ENCODE measurements at regions not wholly inside any gene's neighbourhood (a gene's known extent, or its start where the extent isn't known, plus 50 kb on each side); places are given as distances from the start of the nearest gene placed in this dataset.

GRCh38 chr13:47337781-47338507 is 441.1 kb upstream of the HTR2A start:
- no peak overlapping the region for H3K4me3 ChIP-seq (ENCODE audit: low read length)
- TF ChIP-seq ZNF274 (IDR thresholded peaks at IDR 0.05; ENCODE audit: low read depth, low read length): no peak

DNA sequence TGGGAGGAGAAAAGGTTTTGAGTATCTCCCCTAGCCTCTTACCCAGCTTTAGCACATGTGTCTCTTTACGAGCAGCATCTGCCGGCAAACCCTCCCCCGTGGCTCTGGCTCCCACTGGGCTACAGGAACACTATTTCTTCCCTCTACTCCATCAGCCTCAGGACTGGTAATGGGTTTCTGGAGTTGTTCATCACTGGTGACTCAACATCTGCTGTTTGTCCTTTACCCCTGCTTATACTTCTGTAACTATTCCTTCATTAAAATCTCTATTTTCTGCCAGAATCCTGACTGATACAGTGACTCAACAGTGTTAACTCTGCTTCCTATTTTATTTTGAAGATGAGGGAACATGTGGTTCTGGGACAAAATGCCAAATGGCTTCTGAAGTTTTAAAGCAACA is 437.3 kb upstream of the HTR2A start:
- TF ChIP-seq ZNF274 (IDR thresholded peaks at IDR 0.05; ENCODE audit: low read depth, low read length): no peak
- H3K4me3 ChIP-seq (ENCODE audit: low read length): no peak overlapping the region

GRCh38 chr13:47332149-47332548 is 435.3 kb upstream of the HTR2A start:
- no peak overlapping the region for H3K4me3 ChIP-seq (ENCODE audit: low read length)
- TF ChIP-seq ZNF274 (IDR thresholded peaks at IDR 0.05; ENCODE audit: low read depth, low read length): no peak

DNA sequence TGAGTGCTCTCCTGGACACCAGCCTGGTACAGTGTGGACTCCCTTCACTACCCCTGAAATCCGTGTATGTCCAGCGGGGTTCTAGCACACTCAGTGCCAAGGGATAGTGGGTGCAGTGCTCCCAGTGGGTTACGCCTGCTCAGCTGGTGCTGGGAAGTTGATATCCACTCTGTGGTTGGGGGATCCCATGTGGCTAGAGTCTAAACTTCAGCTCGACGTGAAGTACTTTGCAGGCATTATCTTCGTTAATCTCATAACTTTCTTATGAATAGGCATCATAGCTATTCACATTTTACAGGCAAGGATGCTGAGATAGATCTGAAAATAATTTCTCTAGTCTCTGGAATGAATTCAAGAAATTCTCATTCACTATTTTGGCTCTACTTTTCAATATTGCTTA is 433.2 kb upstream of the HTR2A start:
- no peak for TF ChIP-seq ZNF274 (IDR thresholded peaks at IDR 0.05; ENCODE audit: low read depth, low read length)
- H3K4me3 ChIP-seq (ENCODE audit: low read length): no peak overlapping the region

DNA sequence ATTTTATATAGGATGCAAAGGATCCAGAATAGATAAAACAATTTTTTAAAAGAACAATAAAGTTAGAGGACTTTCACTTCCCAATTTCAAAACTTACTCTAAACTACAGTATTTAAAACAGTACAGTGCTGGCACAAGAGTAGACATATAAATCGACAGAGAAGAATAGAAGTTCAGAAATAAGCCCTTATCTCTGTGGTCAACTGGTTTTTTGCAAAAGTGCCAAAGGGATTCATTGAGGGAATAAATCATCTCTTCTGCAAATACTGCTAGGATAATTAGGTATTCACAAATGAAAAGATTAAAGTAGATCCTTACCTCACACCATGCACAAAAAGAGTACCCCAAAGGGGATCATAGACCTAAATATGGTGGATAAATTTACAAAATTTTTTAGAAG is 431.0 kb upstream of the HTR2A start:
- no peak for TF ChIP-seq ZNF274 (IDR thresholded peaks at IDR 0.05; ENCODE audit: low read depth, low read length)
- no peak overlapping the region for H3K4me3 ChIP-seq (ENCODE audit: low read length)

GRCh38 chr13:47326061-47326460 is 429.2 kb upstream of the HTR2A start:
- no peak overlapping the region for H3K4me3 ChIP-seq (ENCODE audit: low read length)
- no peak for TF ChIP-seq ZNF274 (IDR thresholded peaks at IDR 0.05; ENCODE audit: low read depth, low read length)

GRCh38 chr13:47317356-47317755 is 420.5 kb upstream of the HTR2A start:
- no peak overlapping the region for H3K4me3 ChIP-seq (ENCODE audit: low read length)
- TF ChIP-seq ZNF274 (IDR thresholded peaks at IDR 0.05; ENCODE audit: low read depth, low read length): no peak

- TF ChIP-seq ZNF274 (IDR thresholded peaks at IDR 0.05; ENCODE audit: low read depth, low read length): no peak
- H3K4me3 ChIP-seq (ENCODE audit: low read length): no peak overlapping the region
Observed at GRCh38 chr13:47310401-47310800, 413.5 kb upstream of the HTR2A start.

DNA sequence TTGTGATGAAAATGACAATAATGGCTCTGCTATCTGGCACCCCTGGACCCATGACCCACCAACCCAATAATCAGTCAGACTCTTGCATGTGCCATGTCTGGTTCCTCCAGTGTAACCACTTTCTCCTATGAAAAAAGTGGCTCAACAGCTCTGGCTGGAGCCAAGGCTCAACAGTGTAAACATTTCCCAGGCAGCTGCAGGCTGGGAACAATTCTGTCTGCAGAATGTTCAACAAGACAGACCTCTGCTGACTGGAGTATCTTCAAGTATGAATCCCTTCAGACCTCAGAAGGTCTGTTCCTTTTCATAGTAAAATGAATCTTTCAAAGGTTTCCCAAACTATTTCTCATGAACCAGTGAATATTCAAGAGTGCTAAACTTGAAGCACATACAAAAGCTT is 410.1 kb upstream of the HTR2A start:
- H3K4me3 ChIP-seq (ENCODE audit: low read length): no peak overlapping the region
- TF ChIP-seq ZNF274 (IDR thresholded peaks at IDR 0.05; ENCODE audit: low read depth, low read length): no peak

- no peak for TF ChIP-seq ZNF274 (IDR thresholded peaks at IDR 0.05; ENCODE audit: low read depth, low read length)
- H3K4me3 ChIP-seq (ENCODE audit: low read length): no peak overlapping the region
Observed at GRCh38 chr13:47303626-47304025, 406.8 kb upstream of the HTR2A start.

- no peak for TF ChIP-seq ZNF274 (IDR thresholded peaks at IDR 0.05; ENCODE audit: low read depth, low read length)
- no peak overlapping the region for H3K4me3 ChIP-seq (ENCODE audit: low read length)
Observed at GRCh38 chr13:47299304-47299703, 402.5 kb upstream of the HTR2A start.

DNA sequence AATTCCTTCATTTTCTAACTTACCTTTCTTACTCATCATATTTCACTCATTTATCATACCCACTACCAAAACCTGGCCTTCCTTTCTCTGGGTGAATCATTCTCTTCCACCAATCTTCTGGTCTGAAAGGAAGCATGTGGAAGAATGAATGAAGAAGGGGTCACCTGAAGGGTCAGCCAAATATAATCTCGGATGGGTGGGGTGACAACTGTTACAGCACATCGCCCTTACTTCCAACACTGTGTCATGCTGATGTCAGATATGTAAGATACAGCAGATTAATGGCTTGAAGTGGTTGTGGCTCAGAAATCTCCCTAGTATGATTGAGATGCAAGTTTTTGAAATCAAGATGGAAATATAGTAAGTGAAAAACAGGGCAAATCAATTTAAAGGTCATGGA is 401.7 kb upstream of the HTR2A start:
- no peak for TF ChIP-seq ZNF274 (IDR thresholded peaks at IDR 0.05; ENCODE audit: low read depth, low read length)
- H3K4me3 ChIP-seq (ENCODE audit: low read length): no peak overlapping the region

DNA sequence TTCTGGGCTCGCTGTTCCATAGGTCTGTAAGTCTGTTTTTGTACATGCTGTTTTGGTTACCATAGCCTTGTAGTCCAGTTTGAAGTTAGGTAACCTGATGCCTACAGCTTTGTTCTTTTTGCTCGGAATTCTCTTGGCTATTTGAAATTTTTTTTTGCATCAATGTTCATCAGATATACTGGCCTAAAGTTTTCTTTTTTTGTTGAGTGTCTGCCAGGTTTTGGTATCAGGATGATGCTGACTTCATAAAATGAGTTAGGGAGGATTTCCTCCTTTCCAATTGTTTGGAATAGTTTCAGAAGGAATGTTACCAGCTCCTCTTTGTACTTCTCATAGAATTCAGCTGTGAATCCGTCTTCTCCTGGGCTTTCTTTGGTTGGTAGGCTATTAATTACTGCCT is 397.8 kb upstream of the HTR2A start:
- no peak overlapping the region for H3K4me3 ChIP-seq (ENCODE audit: low read length)
- TF ChIP-seq ZNF274 (IDR thresholded peaks at IDR 0.05; ENCODE audit: low read depth, low read length): no peak

- H3K4me3 ChIP-seq (ENCODE audit: low read length): no peak overlapping the region
- no peak for TF ChIP-seq ZNF274 (IDR thresholded peaks at IDR 0.05; ENCODE audit: low read depth, low read length)
Observed at GRCh38 chr13:47291107-47291656, 394.3 kb upstream of the HTR2A start.

DNA sequence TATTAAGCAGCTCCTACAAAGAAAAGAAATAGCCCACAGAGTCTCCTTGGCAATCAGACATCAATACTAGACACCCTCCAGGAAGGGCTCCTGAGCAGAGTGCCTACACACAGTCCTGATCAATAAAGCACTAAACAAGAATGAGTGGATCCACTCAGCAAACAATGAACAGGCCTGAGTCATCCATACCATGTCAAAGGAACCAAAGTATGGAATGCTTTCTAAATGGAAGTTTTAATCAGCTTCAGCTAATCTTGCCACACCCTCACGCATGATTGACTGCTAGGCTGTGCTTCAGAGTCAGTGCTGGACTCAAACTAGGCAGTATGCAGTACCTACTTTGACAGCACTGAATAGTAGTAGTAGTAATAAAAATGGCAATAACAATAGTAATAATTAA is 392.7 kb upstream of the HTR2A start:
- TF ChIP-seq ZNF274 (IDR thresholded peaks at IDR 0.05; ENCODE audit: low read depth, low read length): no peak
- H3K4me3 ChIP-seq (ENCODE audit: low read length): no peak overlapping the region

DNA sequence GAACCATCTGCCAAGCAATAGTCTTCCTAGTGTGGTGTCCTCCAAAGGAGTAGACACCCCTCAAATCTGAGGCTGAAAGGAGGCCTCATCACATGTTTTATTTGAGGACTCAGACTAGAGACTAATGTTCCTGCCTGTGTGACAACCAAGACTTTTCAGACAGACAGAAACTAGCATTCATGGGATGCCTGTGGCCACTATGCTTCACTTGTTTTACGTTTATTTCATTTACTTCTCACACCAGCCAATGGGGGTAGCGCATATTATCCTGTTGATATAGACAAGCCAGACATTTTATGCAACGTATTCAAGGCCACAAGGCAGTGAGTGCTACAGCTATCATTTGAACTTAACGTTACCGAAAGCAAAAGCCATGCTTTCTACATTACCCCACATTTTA is 391.7 kb upstream of the HTR2A start:
- H3K4me3 ChIP-seq (ENCODE audit: low read length): no peak overlapping the region
- no peak for TF ChIP-seq ZNF274 (IDR thresholded peaks at IDR 0.05; ENCODE audit: low read depth, low read length)

Measured in GM08714 (cell line).